ENCODE measurements at regions not wholly inside any gene's neighbourhood (a gene's known extent, or its start where the extent isn't known, plus 50 kb on each side); places are given as distances from the start of the nearest gene placed in this dataset.

DNA sequence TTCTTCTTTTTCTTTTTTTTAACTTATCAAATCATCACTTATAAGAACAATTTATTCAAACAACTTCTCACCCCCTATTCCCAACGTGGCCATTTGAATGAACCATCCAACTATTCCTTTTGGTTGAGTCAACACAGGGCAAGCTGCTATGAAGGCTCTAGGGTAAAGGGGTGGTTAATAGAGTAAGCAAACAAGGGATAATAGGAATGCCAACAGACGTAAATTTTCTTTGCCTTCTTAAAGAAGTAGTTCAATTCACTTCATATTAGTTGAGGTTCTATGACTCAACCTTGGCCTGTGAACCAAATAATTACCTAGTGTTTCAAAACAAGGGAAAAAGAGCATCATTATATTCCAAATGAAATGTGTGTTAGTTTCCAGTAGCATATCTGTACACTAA lies 1383.8 kb upstream of the SLC10A2 start:
- TF ChIP-seq EZH2 (IDR thresholded peaks at IDR 0.05; ENCODE audit: low read length, missing control alignments), result no peak
- TF ChIP-seq, protein P1, sequence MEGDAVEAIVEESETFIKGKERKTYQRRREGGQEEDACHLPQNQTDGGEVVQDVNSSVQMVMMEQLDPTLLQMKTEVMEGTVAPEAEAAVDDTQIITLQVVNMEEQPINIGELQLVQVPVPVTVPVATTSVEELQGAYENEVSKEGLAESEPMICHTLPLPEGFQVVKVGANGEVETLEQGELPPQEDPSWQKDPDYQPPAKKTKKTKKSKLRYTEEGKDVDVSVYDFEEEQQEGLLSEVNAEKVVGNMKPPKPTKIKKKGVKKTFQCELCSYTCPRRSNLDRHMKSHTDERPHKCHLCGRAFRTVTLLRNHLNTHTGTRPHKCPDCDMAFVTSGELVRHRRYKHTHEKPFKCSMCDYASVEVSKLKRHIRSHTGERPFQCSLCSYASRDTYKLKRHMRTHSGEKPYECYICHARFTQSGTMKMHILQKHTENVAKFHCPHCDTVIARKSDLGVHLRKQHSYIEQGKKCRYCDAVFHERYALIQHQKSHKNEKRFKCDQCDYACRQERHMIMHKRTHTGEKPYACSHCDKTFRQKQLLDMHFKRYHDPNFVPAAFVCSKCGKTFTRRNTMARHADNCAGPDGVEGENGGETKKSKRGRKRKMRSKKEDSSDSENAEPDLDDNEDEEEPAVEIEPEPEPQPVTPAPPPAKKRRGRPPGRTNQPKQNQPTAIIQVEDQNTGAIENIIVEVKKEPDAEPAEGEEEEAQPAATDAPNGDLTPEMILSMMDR (conservative IDR thresholded peaks at IDR 0.05 in 1 of 2, IDR thresholded peaks at IDR 0.05 in 1 of 2; ENCODE audit: low read depth in 1 of 2, low read length in 2 of 2), result no peak
- no peak overlapping the region for H3K4me2 ChIP-seq (ENCODE audit: extremely low read depth, insufficient read depth, low read length)

DNA sequence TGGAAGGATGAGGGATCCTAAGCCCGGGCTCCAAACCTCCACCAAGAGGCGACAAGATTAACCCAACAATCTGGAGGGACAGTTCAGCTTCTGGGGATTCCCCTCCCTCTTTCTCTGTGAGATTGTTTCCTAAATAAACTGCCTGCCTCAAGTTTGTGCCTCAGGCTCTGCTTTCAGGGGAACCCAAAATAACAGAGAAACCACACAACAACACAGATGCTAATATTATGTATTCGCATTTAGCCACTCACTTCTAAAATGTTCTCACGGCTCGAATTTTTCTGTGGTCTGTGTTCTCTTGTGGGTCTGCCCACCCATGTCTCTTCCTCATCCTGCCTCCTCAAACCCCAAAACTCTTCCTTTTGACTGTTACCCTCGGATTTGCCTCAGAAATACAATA lies 1381.1 kb upstream of the SLC10A2 start:
- Histone ChIP-seq H3K79me2 (ENCODE audit: control insufficient read depth, insufficient read depth, low read length) (no peaks in the 10 kb centered on the region), H3K27me3 (ENCODE audit: control insufficient read depth, insufficient read depth, low read length) (no peaks in the 10 kb centered on the region), H3K4me1 (ENCODE audit: control insufficient read depth, extremely low read depth, insufficient read depth, low read length) (no peaks in the 10 kb centered on the region), H2AFZ (ENCODE audit: low read length) (no peak overlapping the region), H4K20me1 (ENCODE audit: control insufficient read depth, extremely low read depth, insufficient read depth, low read length) (no peaks in the 10 kb centered on the region), H3K36me3 (ENCODE audit: control insufficient read depth, insufficient read depth, low read length) (no peaks in the 10 kb centered on the region), H3K4me2 (ENCODE audit: extremely low read depth, insufficient read depth, low read length) (no peak overlapping the region), H3K27ac (ENCODE audit: insufficient read depth, low read length) (no peak overlapping the region), H3K9ac (ENCODE audit: insufficient read depth, low read length) (no peak overlapping the region), H3K9me3 (ENCODE audit: control insufficient read depth, insufficient read depth, low read depth, low read length) (no peaks in the 10 kb centered on the region), H3K4me3 (replicated peaks in 1 of 4; ENCODE audit: control extremely low read depth in 1 of 4, insufficient read depth in 1 of 4, low read depth in 3 of 4, low read length in 4 of 4) (no peak overlapping the region)
- TF ChIP-seq, protein P1 (conservative IDR thresholded peaks at IDR 0.05 in 1 of 2, IDR thresholded peaks at IDR 0.05 in 1 of 2; ENCODE audit: low read depth in 1 of 2, low read length in 2 of 2), result no peak
- TF ChIP-seq EZH2 (IDR thresholded peaks at IDR 0.05; ENCODE audit: low read length, missing control alignments), result no peak
- no peak for DNase-seq (ENCODE audit: low read depth in 2 of 2)

More for the DNA sequence above, 1383.8 kb upstream of the SLC10A2 start:
- Histone ChIP-seq H3K4me3 (replicated peaks in 1 of 4; ENCODE audit: control extremely low read depth in 1 of 4, insufficient read depth in 1 of 4, low read depth in 3 of 4, low read length in 4 of 4) (no peak overlapping the region), H4K20me1 (ENCODE audit: control insufficient read depth, extremely low read depth, insufficient read depth, low read length) (no peaks in the 10 kb centered on the region), H3K27ac (ENCODE audit: insufficient read depth, low read length) (no peak overlapping the region), H3K79me2 (ENCODE audit: control insufficient read depth, insufficient read depth, low read length) (no peaks in the 10 kb centered on the region), H3K9me3 (ENCODE audit: control insufficient read depth, insufficient read depth, low read depth, low read length) (no peaks in the 10 kb centered on the region), H3K36me3 (ENCODE audit: control insufficient read depth, insufficient read depth, low read length) (no peaks in the 10 kb centered on the region), H3K9ac (ENCODE audit: insufficient read depth, low read length) (no peak overlapping the region), H3K4me1 (ENCODE audit: control insufficient read depth, extremely low read depth, insufficient read depth, low read length) (no peaks in the 10 kb centered on the region), H3K27me3 (ENCODE audit: control insufficient read depth, insufficient read depth, low read length) (no peaks in the 10 kb centered on the region), H2AFZ (ENCODE audit: low read length) (no peak overlapping the region)
- no peak for DNase-seq (ENCODE audit: low read depth in 2 of 2)

DNA sequence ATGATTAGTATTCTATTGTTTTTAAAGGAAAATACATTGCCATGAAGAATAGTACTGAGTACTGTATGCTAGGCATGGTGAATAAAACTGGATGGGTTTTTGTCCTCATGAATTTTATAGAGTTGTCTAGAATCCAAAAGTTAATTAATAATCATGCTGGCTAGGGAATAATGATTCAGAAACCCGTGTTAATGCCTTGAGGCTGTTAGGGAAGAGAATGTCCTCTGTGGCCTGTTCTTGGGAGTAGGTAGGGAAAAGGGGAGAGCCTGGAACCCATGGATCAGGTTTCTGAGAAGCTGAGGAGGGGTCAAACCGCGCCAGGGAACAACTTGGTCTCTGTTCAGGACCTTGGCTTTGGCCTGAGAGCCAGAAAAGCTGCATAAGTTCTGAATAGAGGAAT lies 1376.3 kb upstream of the SLC10A2 start:
- H4K20me1 ChIP-seq (ENCODE audit: control insufficient read depth, extremely low read depth, insufficient read depth, low read length), result no peaks in the 10 kb centered on the region
- no peak overlapping the region for H3K4me2 ChIP-seq (ENCODE audit: extremely low read depth, insufficient read depth, low read length)
- no peak overlapping the region for H3K4me3 ChIP-seq (replicated peaks in 1 of 4; ENCODE audit: control extremely low read depth in 1 of 4, insufficient read depth in 1 of 4, low read depth in 3 of 4, low read length in 4 of 4)
- H3K79me2 ChIP-seq (ENCODE audit: control insufficient read depth, insufficient read depth, low read length), result no peaks in the 10 kb centered on the region
- H3K27ac ChIP-seq (ENCODE audit: insufficient read depth, low read length), result no peak overlapping the region
- no peak for DNase-seq (ENCODE audit: low read depth in 2 of 2)
- no peaks in the 10 kb centered on the region for H3K9me3 ChIP-seq (ENCODE audit: control insufficient read depth, insufficient read depth, low read depth, low read length)
- no peaks in the 10 kb centered on the region for H3K4me1 ChIP-seq (ENCODE audit: control insufficient read depth, extremely low read depth, insufficient read depth, low read length)
- TF ChIP-seq, protein P1 (conservative IDR thresholded peaks at IDR 0.05 in 1 of 2, IDR thresholded peaks at IDR 0.05 in 1 of 2; ENCODE audit: low read depth in 1 of 2, low read length in 2 of 2), result no peak
- no peak for TF ChIP-seq EZH2 (IDR thresholded peaks at IDR 0.05; ENCODE audit: low read length, missing control alignments)
- H3K36me3 ChIP-seq (ENCODE audit: control insufficient read depth, insufficient read depth, low read length), result no peaks in the 10 kb centered on the region
- H3K9ac ChIP-seq (ENCODE audit: insufficient read depth, low read length), result no peak overlapping the region
- H2AFZ ChIP-seq (ENCODE audit: low read length), result no peak overlapping the region
- no peaks in the 10 kb centered on the region for H3K27me3 ChIP-seq (ENCODE audit: control insufficient read depth, insufficient read depth, low read length)
